UCSD-AML1 (cell line): ENCODE measurements at regions not wholly inside any gene's neighbourhood (a gene's known extent, or its start where the extent isn't known, plus 50 kb on each side); places are given as distances from the start of the nearest gene placed in this dataset.

Source experiments
- DNase-seq: peaks from one replicate; lab custom pipeline; 2025; ENCODE audit not compliant: unreplicated experiment; lab: John Stamatoyannopoulos, UW

GRCh38 chr7:22565315-22565811 lies 65.4 kb upstream of the STEAP1B start:
- DNase-seq: no peak

- peak; percentile 17 for DNase-seq
These were observed 64.6 kb upstream of the STEAP1B start for GRCh38 chr7:22564511-22565045.

- DNase-seq: no peak
These were observed 63.7 kb upstream of the STEAP1B start for GRCh38 chr7:22563621-22564241.

GRCh38 chr7:22563032-22563501 lies 63.1 kb upstream of the STEAP1B start:
- DNase-seq: peak; percentile 24

- DNase-seq: no peak
These were observed 62.1 kb upstream of the STEAP1B start for GRCh38 chr7:22561895-22562593.

- no peak for DNase-seq
These were observed 61.4 kb upstream of the STEAP1B start for GRCh38 chr7:22561321-22561811.

GRCh38 chr7:22559829-22560489 lies 60.0 kb upstream of the STEAP1B start:
- DNase-seq: peak; percentile 15

- no peak for DNase-seq
These were observed 57.2 kb upstream of the STEAP1B start for GRCh38 chr7:22557167-22557566.

GRCh38 chr7:22555476-22555875 lies 55.5 kb upstream of the STEAP1B start:
- no peak for DNase-seq

- DNase-seq: no peak
These were observed 54.2 kb upstream of the STEAP1B start for GRCh38 chr7:22554184-22554583.

GRCh38 chr7:22551768-22552513 lies 52.0 kb upstream of the STEAP1B start:
- DNase-seq: no peak

- DNase-seq: no peak
These were observed 50.6 kb upstream of the STEAP1B start for GRCh38 chr7:22550514-22551030.

GRCh38 chr7:22549667-22550513 lies 49.9 kb upstream of the STEAP1B start:
- no peak for DNase-seq
